ENCODE measurements at regions not wholly inside any gene's neighbourhood (a gene's known extent, or its start where the extent isn't known, plus 50 kb on each side); places are given as distances from the start of the nearest gene placed in this dataset.

- no peak for ATAC-seq
- H3K36me3 ChIP-seq, result no peaks in the 10 kb centered on the region
- no peak for DNase-seq
- intact Hi-C loops (cut with DNase I), result no loop called here
- no peak for TF ChIP-seq CTCF (IDR thresholded peaks at IDR 0.05)
- FAIRE-seq, result no peak
- no peak overlapping the region for H3K4me3 ChIP-seq
- 86 to 89% methylated on average over 1 of the region's 1 CpG for WGBS, 2 donors
- H3K27ac ChIP-seq, result no peak overlapping the region
- H3K9me3 ChIP-seq, result no peaks in the 10 kb centered on the region
- peaks cover 5 to 19% (median 10%) of the 10 kb centered on the region in 3 donors for H3K4me1 ChIP-seq
- H3K27me3 ChIP-seq, result no peaks in the 10 kb centered on the region
Measured at GRCh38 chr9:79988126-79988525, 416.4 kb downstream of the TLE4 start.

GRCh38 chr9:79986437-79986836 is 414.7 kb downstream of the TLE4 start:
- no peak overlapping the region for H3K4me3 ChIP-seq
- no peaks in the 10 kb centered on the region for H3K9me3 ChIP-seq
- no peak for DNase-seq
- no peaks in the 10 kb centered on the region for H3K36me3 ChIP-seq
- FAIRE-seq, result no peak
- ATAC-seq, result no peak
- H3K27ac ChIP-seq, result no peak overlapping the region
- H3K4me1 ChIP-seq, result peaks cover 5 to 16% (median 7%) of the 10 kb centered on the region in 3 donors
- intact Hi-C loops (cut with DNase I), result no loop called here
- no peaks in the 10 kb centered on the region for H3K27me3 ChIP-seq
- TF ChIP-seq CTCF (IDR thresholded peaks at IDR 0.05), result no peak
- WGBS, 2 donors, result 90 to 94% methylated on average over 5 of the region's 5 CpGs

DNA sequence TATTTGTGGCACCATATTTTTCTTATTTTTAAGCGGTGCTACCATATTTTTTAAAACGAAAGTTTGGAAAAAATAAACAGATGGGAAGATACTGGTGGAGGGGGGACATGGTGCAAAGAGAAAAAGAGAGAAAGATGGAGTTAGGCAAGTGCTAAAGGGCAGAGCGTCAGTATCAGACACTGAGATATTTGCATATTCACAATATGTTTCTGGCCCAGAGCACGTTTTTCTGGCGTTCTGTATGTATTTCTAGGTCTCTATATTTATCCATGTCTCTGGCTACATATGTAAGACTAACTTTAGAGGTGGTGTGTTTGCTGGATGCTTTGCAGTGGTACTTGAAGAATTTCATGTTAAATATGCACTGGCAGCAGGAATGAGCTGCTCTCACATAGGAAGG is 414.0 kb downstream of the TLE4 start:
- FAIRE-seq (no peak), ATAC-seq (no peak)

DNA sequence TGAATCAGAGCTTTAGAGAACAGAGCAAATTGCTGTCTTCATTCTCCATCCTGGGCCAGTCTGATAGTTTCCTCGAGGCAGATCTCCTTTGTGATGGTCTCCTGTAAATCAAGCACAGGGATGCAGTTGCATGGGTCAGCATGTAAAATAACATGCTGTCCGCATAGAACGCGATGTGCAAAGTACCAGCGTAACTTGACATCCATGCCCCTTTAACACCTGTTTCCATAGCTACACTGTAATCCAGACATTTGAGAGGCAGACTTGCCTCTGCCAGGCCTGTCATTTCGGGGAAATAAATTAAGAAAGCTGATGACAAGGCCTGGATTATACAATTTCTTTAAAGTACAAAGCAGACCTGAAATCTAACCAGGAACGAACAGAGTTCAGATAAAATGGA is 413.5 kb downstream of the TLE4 start:
- no peaks in the 10 kb centered on the region for H3K9me3 ChIP-seq
- H3K4me3 ChIP-seq, result no peak overlapping the region
- no peaks in the 10 kb centered on the region for H3K27me3 ChIP-seq
- peaks cover 0 to 8% (median 0%) of the 10 kb centered on the region in 3 donors for H3K4me1 ChIP-seq
- 85 to 88% methylated on average over 7 of the region's 7 CpGs for WGBS, 2 donors
- intact Hi-C loops (cut with DNase I), result no loop called here
- DNase-seq (no peak), FAIRE-seq (no peak), ATAC-seq (no peak)
- H3K27ac ChIP-seq, result no peak overlapping the region
- no peaks in the 10 kb centered on the region for H3K36me3 ChIP-seq
- TF ChIP-seq CTCF (IDR thresholded peaks at IDR 0.05), result no peak

More for the DNA sequence above, 414.0 kb downstream of the TLE4 start:
- intact Hi-C loops (cut with DNase I), result no loop called here
- TF ChIP-seq CTCF (IDR thresholded peaks at IDR 0.05), result no peak
- H3K4me1 ChIP-seq, result peaks cover under 1 to 12% (median under 1%) of the 10 kb centered on the region in 3 donors
- no peaks in the 10 kb centered on the region for H3K36me3 ChIP-seq
- WGBS, 2 donors, result 66 to 81% methylated on average over 5 of the region's 5 CpGs
- no peak overlapping the region for H3K4me3 ChIP-seq
- no peaks in the 10 kb centered on the region for H3K27me3 ChIP-seq
- H3K27ac ChIP-seq, result no peak overlapping the region
- no peaks in the 10 kb centered on the region for H3K9me3 ChIP-seq
- DNase-seq, result no peak

- Histone ChIP-seq H3K9me3 (no peaks in the 10 kb centered on the region), H3K36me3 (no peaks in the 10 kb centered on the region), H3K4me1 (peaks cover 0 to under 1% (median 0%) of the 10 kb centered on the region in 3 donors), H3K27ac (no peak overlapping the region), H3K27me3 (no peaks in the 10 kb centered on the region), H3K4me3 (no peak overlapping the region)
- FAIRE-seq (no peak), DNase-seq (no peak), ATAC-seq (no peak)
- TF ChIP-seq CTCF (IDR thresholded peaks at IDR 0.05), result no peak
- 50 to 55% methylated on average over 4 of the region's 4 CpGs for WGBS, 2 donors
- intact Hi-C loops (cut with DNase I), result no loop called here
Measured at GRCh38 chr9:79984429-79985067, 412.8 kb downstream of the TLE4 start.

All from pancreas (tissue), 10 donors.